HEK293 (cell line): ENCODE measurements at regions not wholly inside any gene's neighbourhood (a gene's known extent, or its start where the extent isn't known, plus 50 kb on each side); places are given as distances from the start of the nearest gene placed in this dataset.

Experiments
- CTCF ChIA-PET: fragments of 350-600 bp; formaldehyde crosslinking; extraction: SDS; loops from one replicate; lab custom pipeline; 2021; ENCODE audit warnings: antibody characterized with exemption; lab: Yijun Ruan, JAX
- POLR2A ChIA-PET: fragments of 300-600 bp; formaldehyde crosslinking; extraction: SDS; loops from one replicate; lab custom pipeline; 2020; ENCODE audit warnings: antibody characterized with exemption, inconsistent platforms; lab: Yijun Ruan, JAX
- H3K27ac ChIP-seq: fragments of 200-500 bp; sonication (Bioruptor generic); 2 replicates; pipeline ENCODE4 v1.5.1; 2014; ENCODE audit warnings: low read depth, low read length, control low read depth, inconsistent platforms; ENCODE audit errors: extremely low read depth
- H3K36me3 ChIP-seq, 2 experiments: fragments of 200-500 bp in 1 of 2; sonication (Bioruptor generic) in 1 of 2; 1 replicate in 1 of 2; 2 replicates in 1 of 2; pipeline ENCODE4 v1.5.1; 2014 to 2017; ENCODE audit warnings: inconsistent platforms in 2 of 2, low read length in 2 of 2; ENCODE audit not compliant: control insufficient read depth in 2 of 2, insufficient read depth in 1 of 2
- H3K4me1 ChIP-seq: fragments of 200-500 bp; sonication (Bioruptor generic); 2 replicates; pipeline ENCODE4 v1.5.1; 2014; ENCODE audit warnings: mild to moderate bottlenecking, low read length, inconsistent platforms; ENCODE audit not compliant: control insufficient read depth, insufficient read depth
- H3K4me3 ChIP-seq: 2 replicates; pipeline ENCODE4 v1.5.1; 2011; ENCODE audit warnings: low read depth, mild to moderate bottlenecking, control low read depth, low read length, moderate library complexity
- H3K9me3 ChIP-seq: fragments of 200-500 bp; sonication (Bioruptor generic); 2 replicates; pipeline ENCODE4 v1.5.1; 2014; ENCODE audit warnings: low read depth, low read length, inconsistent platforms; ENCODE audit not compliant: control insufficient read depth, insufficient read depth
- GLIS1 ChIP-seq: fragments of 450-650 bp; formaldehyde crosslinking; IDR thresholded peaks from 2 replicates; pipeline ENCODE4 v1.5.1; 2016; ENCODE audit warnings: missing biosample characterization, missing genetic modification characterization
- GLIS2 ChIP-seq: fragments of 450-650 bp; formaldehyde crosslinking; IDR thresholded peaks from 2 replicates; pipeline ENCODE4 v1.5.1; 2016; ENCODE audit warnings: missing biosample characterization, missing genetic modification characterization
- HOXD13 ChIP-seq: sonication (generic); formaldehyde crosslinking; IDR thresholded peaks from 2 replicates; pipeline ENCODE4 v1.8.0; 2022; ENCODE audit warnings: missing genetic modification reagents, borderline replicate concordance
- IKZF3 ChIP-seq: fragments of 450-650 bp; IDR thresholded peaks from 2 replicates; pipeline ENCODE4 v1.5.0; 2018; ENCODE audit warnings: missing biosample characterization, mild to moderate bottlenecking, missing genetic modification characterization, moderate library complexity
- PRDM1 ChIP-seq: fragments of 450-650 bp; formaldehyde crosslinking; IDR thresholded peaks from 2 replicates; pipeline ENCODE4; 2016; ENCODE audit warnings: missing biosample characterization, missing genetic modification characterization
- SETDB1 ChIP-seq: IDR thresholded peaks from one replicate; pipeline ENCODE4 v1.6.1; 2017; ENCODE audit warnings: mild to moderate bottlenecking, low read length, moderate library complexity, mixed read lengths; ENCODE audit not compliant: insufficient read length
- TCF7L2 ChIP-seq: IDR thresholded peaks from 2 replicates; pipeline ENCODE4 v1.6.1; 2011; ENCODE audit warnings: low read depth, mild to moderate bottlenecking, inconsistent platforms, low read length, moderate library complexity, borderline replicate concordance
- ZFP3 ChIP-seq: fragments of 450-650 bp; formaldehyde crosslinking; IDR thresholded peaks from 2 replicates; pipeline ENCODE4 v1.5.1; 2016; ENCODE audit warnings: low read depth, missing biosample characterization, missing genetic modification characterization
- ZNF146 ChIP-seq: fragments of 450-650 bp; formaldehyde crosslinking; IDR thresholded peaks from 2 replicates; pipeline ENCODE4 v1.5.1; 2016; ENCODE audit warnings: missing biosample characterization, missing genetic modification characterization
- ZNF169 ChIP-seq: fragments of 450-650 bp; formaldehyde crosslinking; IDR thresholded peaks from 2 replicates; pipeline ENCODE4 v1.5.1; 2016; ENCODE audit warnings: missing biosample characterization, missing genetic modification characterization
- ZNF350 ChIP-seq: fragments of 450-650 bp; formaldehyde crosslinking; IDR thresholded peaks from 2 replicates; pipeline ENCODE4 v1.5.0; 2017; ENCODE audit warnings: missing biosample characterization, mild to moderate bottlenecking, missing genetic modification characterization
- ZNF544 ChIP-seq: fragments of 450-650 bp; formaldehyde crosslinking; IDR thresholded peaks from 2 replicates; pipeline ENCODE4 v1.5.0; 2017; ENCODE audit warnings: missing biosample characterization, missing genetic modification characterization
- ZNF558 ChIP-seq: fragments of 450-650 bp; formaldehyde crosslinking; IDR thresholded peaks from 2 replicates; pipeline ENCODE4 v1.5.1; 2016; ENCODE audit warnings: missing biosample characterization, missing genetic modification characterization
- ZNF660 ChIP-seq: fragments of 450-650 bp; IDR thresholded peaks from 2 replicates; pipeline ENCODE4 v1.5.1; 2018; ENCODE audit warnings: missing biosample characterization, mild to moderate bottlenecking, missing genetic modification characterization
- ZNF768 ChIP-seq: fragments of 450-650 bp; formaldehyde crosslinking; IDR thresholded peaks from 2 replicates; pipeline ENCODE4 v1.5.1; 2018; ENCODE audit warnings: missing biosample characterization, mild to moderate bottlenecking, missing genetic modification characterization
- ZNF830 ChIP-seq: fragments of 450-650 bp; IDR thresholded peaks from 2 replicates; pipeline ENCODE4 v1.5.0; 2018; ENCODE audit warnings: missing biosample characterization, missing genetic modification characterization, low read depth, mild to moderate bottlenecking, moderate library complexity
- ZSCAN16 ChIP-seq: fragments of 450-650 bp; formaldehyde crosslinking; IDR thresholded peaks from 2 replicates; pipeline ENCODE4 v1.5.1; 2016; ENCODE audit warnings: missing biosample characterization, missing genetic modification characterization
- TF ChIP-seq, protein P1 (sequence below): fragments of 450-650 bp; formaldehyde crosslinking; IDR thresholded peaks from 2 replicates; pipeline ENCODE4 v1.5.1; 2017; ENCODE audit warnings: missing biosample characterization, missing genetic modification characterization
- TF ChIP-seq, protein P2 (sequence below): fragments of 450-650 bp; formaldehyde crosslinking; IDR thresholded peaks from 2 replicates; pipeline ENCODE4 v1.5.1; 2017; ENCODE audit warnings: missing biosample characterization, missing genetic modification characterization
- TF ChIP-seq, protein P3 (sequence below): fragments of 450-650 bp; formaldehyde crosslinking; IDR thresholded peaks from 2 replicates; pipeline ENCODE4 v1.5.1; 2017; ENCODE audit warnings: missing biosample characterization, missing genetic modification characterization
- TF ChIP-seq, protein P4 (sequence below): fragments of 450-650 bp; formaldehyde crosslinking; IDR thresholded peaks from 2 replicates; pipeline ENCODE4 v1.5.1; 2016; ENCODE audit warnings: missing biosample characterization, missing genetic modification characterization

DNA sequence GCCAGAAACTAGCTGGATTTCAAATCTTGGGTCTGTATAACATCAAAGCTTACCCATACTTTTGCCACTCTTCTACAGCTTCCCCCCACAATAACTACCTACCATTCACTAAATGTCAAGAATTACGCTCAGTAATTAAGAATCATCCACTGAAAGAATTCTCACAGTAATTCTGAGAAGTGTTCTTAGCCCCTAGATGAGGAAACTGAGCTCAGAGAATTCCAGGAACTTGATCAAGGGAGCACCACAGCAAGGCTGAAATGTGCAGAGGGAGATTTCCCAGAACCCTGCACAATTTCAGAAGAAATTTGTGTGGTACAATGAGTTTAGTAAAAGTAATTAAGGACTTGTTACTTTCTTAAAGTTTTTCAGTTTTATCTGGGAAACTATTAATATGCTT is 194.5 kb upstream of the STK17B start:
- no peaks in the 10 kb centered on the region for H3K4me1 ChIP-seq
- POLR2A ChIA-PET, result no interaction called here
- no peak for TF ChIP-seq ZSCAN16 (tag by site-specific recombination)
- no peak for TF ChIP-seq ZNF660
- no peak for TF ChIP-seq PRDM1
- no peak for TF ChIP-seq GLIS1 (tag by site-specific recombination)
- TF ChIP-seq HOXD13 (CRISPR knock-in tag), result no peak
- no peak for TF ChIP-seq IKZF3
- TF ChIP-seq, protein P1, sequence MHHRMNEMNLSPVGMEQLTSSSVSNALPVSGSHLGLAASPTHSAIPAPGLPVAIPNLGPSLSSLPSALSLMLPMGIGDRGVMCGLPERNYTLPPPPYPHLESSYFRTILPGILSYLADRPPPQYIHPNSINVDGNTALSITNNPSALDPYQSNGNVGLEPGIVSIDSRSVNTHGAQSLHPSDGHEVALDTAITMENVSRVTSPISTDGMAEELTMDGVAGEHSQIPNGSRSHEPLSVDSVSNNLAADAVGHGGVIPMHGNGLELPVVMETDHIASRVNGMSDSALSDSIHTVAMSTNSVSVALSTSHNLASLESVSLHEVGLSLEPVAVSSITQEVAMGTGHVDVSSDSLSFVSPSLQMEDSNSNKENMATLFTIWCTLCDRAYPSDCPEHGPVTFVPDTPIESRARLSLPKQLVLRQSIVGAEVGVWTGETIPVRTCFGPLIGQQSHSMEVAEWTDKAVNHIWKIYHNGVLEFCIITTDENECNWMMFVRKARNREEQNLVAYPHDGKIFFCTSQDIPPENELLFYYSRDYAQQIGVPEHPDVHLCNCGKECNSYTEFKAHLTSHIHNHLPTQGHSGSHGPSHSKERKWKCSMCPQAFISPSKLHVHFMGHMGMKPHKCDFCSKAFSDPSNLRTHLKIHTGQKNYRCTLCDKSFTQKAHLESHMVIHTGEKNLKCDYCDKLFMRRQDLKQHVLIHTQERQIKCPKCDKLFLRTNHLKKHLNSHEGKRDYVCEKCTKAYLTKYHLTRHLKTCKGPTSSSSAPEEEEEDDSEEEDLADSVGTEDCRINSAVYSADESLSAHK (tag by site-specific recombination), result no peak
- no peak overlapping the region for H3K4me3 ChIP-seq
- H3K9me3 ChIP-seq, result no peaks in the 10 kb centered on the region
- CTCF ChIA-PET, result interaction anchor here (1.1 kb wide), 1 partner anchor 24 kb away, joined by 5 read pairs; no protein-coding TSS in a partner anchor
- no peak overlapping the region for H3K27ac ChIP-seq
- no peaks in the 10 kb centered on the region for H3K36me3 ChIP-seq

DNA sequence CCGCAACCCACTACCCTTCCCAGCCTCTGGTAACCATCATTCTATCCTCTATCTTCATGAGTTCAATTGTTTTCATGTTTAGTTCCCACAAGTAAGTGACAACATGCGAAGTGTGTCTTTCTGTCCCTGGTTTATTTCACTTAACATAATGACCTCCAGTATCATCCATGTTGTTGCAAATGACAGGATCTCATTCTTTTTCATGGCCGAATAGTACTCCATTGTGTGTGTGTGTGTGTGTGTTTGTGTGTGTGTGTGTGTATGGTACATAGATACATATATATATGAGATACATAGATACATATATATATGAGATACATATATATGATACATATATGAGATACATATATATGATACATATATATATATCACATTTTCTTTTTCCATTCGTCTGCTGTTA is 196.3 kb upstream of the STK17B start:
- CTCF ChIA-PET, result no interaction called here
- TF ChIP-seq ZNF558 (tag by site-specific recombination), result no peak
- TF ChIP-seq ZNF544 (tag by site-specific recombination), result no peak
- 0 out of 2 replicates have a peak, but pooled peaks have one; percentile 33 for TF ChIP-seq ZNF146
- no peak for TF ChIP-seq ZNF350 (tag by site-specific recombination)
- TF ChIP-seq, protein P2, sequence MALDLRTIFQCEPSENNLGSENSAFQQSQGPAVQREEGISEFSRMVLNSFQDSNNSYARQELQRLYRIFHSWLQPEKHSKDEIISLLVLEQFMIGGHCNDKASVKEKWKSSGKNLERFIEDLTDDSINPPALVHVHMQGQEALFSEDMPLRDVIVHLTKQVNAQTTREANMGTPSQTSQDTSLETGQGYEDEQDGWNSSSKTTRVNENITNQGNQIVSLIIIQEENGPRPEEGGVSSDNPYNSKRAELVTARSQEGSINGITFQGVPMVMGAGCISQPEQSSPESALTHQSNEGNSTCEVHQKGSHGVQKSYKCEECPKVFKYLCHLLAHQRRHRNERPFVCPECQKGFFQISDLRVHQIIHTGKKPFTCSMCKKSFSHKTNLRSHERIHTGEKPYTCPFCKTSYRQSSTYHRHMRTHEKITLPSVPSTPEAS (tag by site-specific recombination), result 0 out of 2 replicates have a peak, but pooled peaks have one; percentile 13
- TF ChIP-seq TCF7L2, result no peak

DNA sequence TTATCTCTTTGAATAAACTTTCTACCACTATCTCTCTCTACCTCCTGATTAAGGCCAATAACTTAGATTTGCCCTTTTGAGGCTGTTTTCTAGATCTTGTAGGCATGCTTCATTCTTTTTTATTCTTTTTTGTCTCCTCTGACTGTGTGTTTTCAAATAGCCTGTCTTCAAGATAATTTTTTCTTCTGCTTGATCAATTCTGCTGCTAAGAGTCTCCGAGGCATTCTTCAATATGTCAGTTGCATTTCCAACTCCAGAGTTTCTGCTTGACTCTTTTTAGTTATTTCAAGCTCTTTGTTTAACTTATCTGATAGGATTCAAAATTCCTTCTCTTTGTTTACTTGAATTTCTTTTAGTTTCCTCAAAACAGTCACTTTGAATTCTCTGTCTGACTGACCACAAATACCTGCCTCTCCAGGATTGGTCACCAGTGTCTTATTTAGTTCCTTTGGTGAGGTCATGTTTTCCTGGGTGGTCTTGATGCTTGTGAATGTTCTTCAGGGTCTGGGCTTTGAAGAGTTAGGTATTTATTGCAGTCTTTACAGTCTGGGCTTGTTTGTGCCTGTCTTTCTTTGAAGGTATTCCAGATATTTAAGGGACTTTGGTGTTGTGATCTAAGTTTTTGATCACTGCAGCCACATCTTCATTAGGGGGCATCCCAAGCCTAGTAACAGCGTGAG is 197.3 kb upstream of the STK17B start:
- Histone ChIP-seq H3K4me1 (peaks cover 5% of the 10 kb centered on the region; the same call in 1 of the 2 replicates), H3K27ac (no peak overlapping the region)
- POLR2A ChIA-PET, result no interaction called here
- peak; percentile 45 for TF ChIP-seq SETDB1
- no peak for TF ChIP-seq ZNF768 (tag by site-specific recombination)
- TF ChIP-seq, protein P3, sequence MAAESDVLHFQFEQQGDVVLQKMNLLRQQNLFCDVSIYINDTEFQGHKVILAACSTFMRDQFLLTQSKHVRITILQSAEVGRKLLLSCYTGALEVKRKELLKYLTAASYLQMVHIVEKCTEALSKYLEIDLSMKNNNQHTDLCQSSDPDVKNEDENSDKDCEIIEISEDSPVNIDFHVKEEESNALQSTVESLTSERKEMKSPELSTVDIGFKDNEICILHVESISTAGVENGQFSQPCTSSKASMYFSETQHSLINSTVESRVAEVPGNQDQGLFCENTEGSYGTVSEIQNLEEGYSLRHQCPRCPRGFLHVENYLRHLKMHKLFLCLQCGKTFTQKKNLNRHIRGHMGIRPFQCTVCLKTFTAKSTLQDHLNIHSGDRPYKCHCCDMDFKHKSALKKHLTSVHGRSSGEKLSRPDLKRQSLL (tag by site-specific recombination), result no peak
- TF ChIP-seq, protein P4, sequence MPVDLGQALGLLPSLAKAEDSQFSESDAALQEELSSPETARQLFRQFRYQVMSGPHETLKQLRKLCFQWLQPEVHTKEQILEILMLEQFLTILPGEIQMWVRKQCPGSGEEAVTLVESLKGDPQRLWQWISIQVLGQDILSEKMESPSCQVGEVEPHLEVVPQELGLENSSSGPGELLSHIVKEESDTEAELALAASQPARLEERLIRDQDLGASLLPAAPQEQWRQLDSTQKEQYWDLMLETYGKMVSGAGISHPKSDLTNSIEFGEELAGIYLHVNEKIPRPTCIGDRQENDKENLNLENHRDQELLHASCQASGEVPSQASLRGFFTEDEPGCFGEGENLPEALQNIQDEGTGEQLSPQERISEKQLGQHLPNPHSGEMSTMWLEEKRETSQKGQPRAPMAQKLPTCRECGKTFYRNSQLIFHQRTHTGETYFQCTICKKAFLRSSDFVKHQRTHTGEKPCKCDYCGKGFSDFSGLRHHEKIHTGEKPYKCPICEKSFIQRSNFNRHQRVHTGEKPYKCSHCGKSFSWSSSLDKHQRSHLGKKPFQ (tag by site-specific recombination), result no peak
- TF ChIP-seq ZNF830, result no peak
- no peak for TF ChIP-seq ZNF169 (tag by site-specific recombination)
- no peak for TF ChIP-seq ZFP3 (tag by site-specific recombination)
- TF ChIP-seq GLIS2 (tag by site-specific recombination), result no peak
- no peak for TF ChIP-seq PRDM1
- TF ChIP-seq, all 188 proteins: peak for 1
- H3K4me3 ChIP-seq, result no peak overlapping the region
- H3K9me3 ChIP-seq, result no peaks in the 10 kb centered on the region
- H3K36me3 ChIP-seq, result no peaks in the 10 kb centered on the region
- CTCF ChIA-PET, result no interaction called here

More for the DNA sequence above, 196.3 kb upstream of the STK17B start:
- H3K4me3 ChIP-seq, result no peak overlapping the region
- no peaks in the 10 kb centered on the region for H3K36me3 ChIP-seq
- H3K27ac ChIP-seq, result no peak overlapping the region
- POLR2A ChIA-PET, result no interaction called here
- peaks cover 5% of the 10 kb centered on the region; the same call in 1 of the 2 replicates for H3K4me1 ChIP-seq
- no peaks in the 10 kb centered on the region for H3K9me3 ChIP-seq
